ENCODE measurements at regions not wholly inside any gene's neighbourhood (a gene's known extent, or its start where the extent isn't known, plus 50 kb on each side); places are given as distances from the start of the nearest gene placed in this dataset.

- Mint-ChIP-seq H3K4me3 (no peak overlapping the region), H3K27ac (no peak overlapping the region), H3K36me3 (no peaks in the 10 kb centered on the region), H3K9me3 (no peaks in the 10 kb centered on the region), H3K27me3 (peaks cover 0 to 2% (median 0%) of the 10 kb centered on the region in 5 donors), H3K4me1 (peaks cover 0 to 8% (median under 1%) of the 10 kb centered on the region in 4 donors)
- POLR2A ChIA-PET = no interaction called here
- DNase-seq = no peak
- no peak for ATAC-seq
These were observed 140.4 kb upstream of the ZMIZ1 start for GRCh38 chr10:78928330-78928729.

- no peak for ATAC-seq
- no peak overlapping the region for H3K4me3 Mint-ChIP-seq
- peaks cover 0 to 2% (median 0%) of the 10 kb centered on the region in 5 donors for H3K27me3 Mint-ChIP-seq
- peak overlapping the region in 1 of 10 donors; percentile 14 for H3K27ac Mint-ChIP-seq
- peaks cover 0 to 8% (median under 1%) of the 10 kb centered on the region in 4 donors for H3K4me1 Mint-ChIP-seq
- no peak for DNase-seq
- POLR2A ChIA-PET = no interaction called here
- no peaks in the 10 kb centered on the region for H3K9me3 Mint-ChIP-seq
- no peaks in the 10 kb centered on the region for H3K36me3 Mint-ChIP-seq
These were observed 139.2 kb upstream of the ZMIZ1 start for GRCh38 chr10:78929541-78929940.

- Mint-ChIP-seq H3K27ac (peak overlapping the region in 1 of 10 donors; percentile 71), H3K36me3 (no peaks in the 10 kb centered on the region), H3K4me1 (peaks cover 0 to 8% (median under 1%) of the 10 kb centered on the region in 4 donors), H3K27me3 (peaks cover 0 to 2% (median 0%) of the 10 kb centered on the region in 5 donors), H3K4me3 (no peak overlapping the region), H3K9me3 (no peaks in the 10 kb centered on the region)
- ATAC-seq = no peak
- DNase-seq = no peak
- POLR2A ChIA-PET = no interaction called here
These were observed 137.3 kb upstream of the ZMIZ1 start for GRCh38 chr10:78931321-78932053.

GRCh38 chr10:78932054-78932386, 136.7 kb upstream of the ZMIZ1 start:
- peaks cover 0 to 2% (median 0%) of the 10 kb centered on the region in 5 donors for H3K27me3 Mint-ChIP-seq
- no peaks in the 10 kb centered on the region for H3K9me3 Mint-ChIP-seq
- peaks cover 0 to 8% (median under 1%) of the 10 kb centered on the region in 4 donors for H3K4me1 Mint-ChIP-seq
- no peak overlapping the region for H3K27ac Mint-ChIP-seq
- no peak for ATAC-seq
- no peak for DNase-seq
- no peak overlapping the region for H3K4me3 Mint-ChIP-seq
- POLR2A ChIA-PET = no interaction called here
- H3K36me3 Mint-ChIP-seq = no peaks in the 10 kb centered on the region

- Mint-ChIP-seq H3K9me3 (no peaks in the 10 kb centered on the region), H3K27ac (peak overlapping the region in 1 of 10 donors; percentile 29), H3K4me1 (peaks cover 2 to 8% (median 6%) of the 10 kb centered on the region in 4 donors), H3K4me3 (no peak overlapping the region), H3K27me3 (peaks cover 0 to 2% (median 0%) of the 10 kb centered on the region in 5 donors), H3K36me3 (no peaks in the 10 kb centered on the region)
- DNase-seq (no peak), ATAC-seq (no peak)
- POLR2A ChIA-PET = no interaction called here
These were observed 135.9 kb upstream of the ZMIZ1 start for GRCh38 chr10:78932861-78933260.

GRCh38 chr10:78933828-78934531, 134.8 kb upstream of the ZMIZ1 start:
- peaks cover 2 to 8% (median 8%) of the 10 kb centered on the region in 4 donors for H3K4me1 Mint-ChIP-seq
- H3K27ac Mint-ChIP-seq = no peak overlapping the region
- H3K27me3 Mint-ChIP-seq = peaks cover 0 to 2% (median 0%) of the 10 kb centered on the region in 5 donors
- ATAC-seq = peak; percentile 49 to 61
- H3K36me3 Mint-ChIP-seq = no peaks in the 10 kb centered on the region
- no peak overlapping the region for H3K4me3 Mint-ChIP-seq
- peak in 2 of 10 donors; percentile 10 to 13 for DNase-seq
- POLR2A ChIA-PET = no interaction called here
- H3K9me3 Mint-ChIP-seq = no peaks in the 10 kb centered on the region

- POLR2A ChIA-PET = no interaction called here
- Mint-ChIP-seq H3K36me3 (no peaks in the 10 kb centered on the region), H3K4me3 (no peak overlapping the region), H3K9me3 (no peaks in the 10 kb centered on the region), H3K27ac (no peak overlapping the region), H3K27me3 (peaks cover 0 to 2% (median 0%) of the 10 kb centered on the region in 5 donors), H3K4me1 (peaks cover 2 to 8% (median 8%) of the 10 kb centered on the region in 4 donors)
- ATAC-seq (no peak), DNase-seq (no peak)
These were observed 134.3 kb upstream of the ZMIZ1 start for GRCh38 chr10:78934532-78934898.

- H3K36me3 Mint-ChIP-seq = no peaks in the 10 kb centered on the region
- H3K4me1 Mint-ChIP-seq = peaks cover 2 to 8% (median 8%) of the 10 kb centered on the region in 4 donors
- H3K4me3 Mint-ChIP-seq = no peak overlapping the region
- H3K27me3 Mint-ChIP-seq = peaks cover 0 to 2% (median 0%) of the 10 kb centered on the region in 5 donors
- POLR2A ChIA-PET = no interaction called here
- ATAC-seq = no peak
- no peaks in the 10 kb centered on the region for H3K9me3 Mint-ChIP-seq
- peak overlapping the region in 2 of 10 donors; percentile 15 to 69 for H3K27ac Mint-ChIP-seq
- no peak for DNase-seq
These were observed 133.7 kb upstream of the ZMIZ1 start for GRCh38 chr10:78934994-78935602.

GRCh38 chr10:78935697-78936407, 132.9 kb upstream of the ZMIZ1 start:
- ATAC-seq (no peak), DNase-seq (no peak)
- Mint-ChIP-seq H3K9me3 (no peaks in the 10 kb centered on the region), H3K4me3 (no peak overlapping the region), H3K27me3 (peaks cover 0 to under 1% (median 0%) of the 10 kb centered on the region in 5 donors), H3K27ac (peak overlapping the region in 2 of 10 donors; percentile 59 to 69), H3K36me3 (no peaks in the 10 kb centered on the region), H3K4me1 (peaks cover under 1 to 8% (median 6%) of the 10 kb centered on the region in 4 donors)
- POLR2A ChIA-PET = no interaction called here

- POLR2A ChIA-PET = no interaction called here
- no peak for ATAC-seq
- Mint-ChIP-seq H3K4me1 (peaks cover 0 to 8% (median 6%) of the 10 kb centered on the region in 4 donors), H3K27ac (no peak overlapping the region), H3K9me3 (no peaks in the 10 kb centered on the region), H3K36me3 (no peaks in the 10 kb centered on the region), H3K4me3 (no peak overlapping the region), H3K27me3 (no peaks in the 10 kb centered on the region)
- DNase-seq = no peak
These were observed 132.1 kb upstream of the ZMIZ1 start for GRCh38 chr10:78936412-78937342.

GRCh38 chr10:78937393-78937792, 131.4 kb upstream of the ZMIZ1 start:
- no peak overlapping the region for H3K27ac Mint-ChIP-seq
- no peaks in the 10 kb centered on the region for H3K27me3 Mint-ChIP-seq
- H3K36me3 Mint-ChIP-seq = no peaks in the 10 kb centered on the region
- DNase-seq = no peak
- POLR2A ChIA-PET = no interaction called here
- peaks cover 0 to under 1% (median 0%) of the 10 kb centered on the region in 9 donors for H3K9me3 Mint-ChIP-seq
- H3K4me3 Mint-ChIP-seq = no peak overlapping the region
- ATAC-seq = no peak
- peaks cover 0 to 8% (median 5%) of the 10 kb centered on the region in 4 donors for H3K4me1 Mint-ChIP-seq
